HG03565 (cell line): ENCODE measurements at regions not wholly inside any gene's neighbourhood (a gene's known extent, or its start where the extent isn't known, plus 50 kb on each side); places are given as distances from the start of the nearest gene placed in this dataset.
"Not testable (repeated sequence)": the region's sequence is repeated elsewhere in the genome, so short reads cannot be mapped to it uniquely, and the experiment has no call there.

ENCODE experiments used
- ATAC-seq: cut with Tn5 transposase; IDR thresholded peaks from one replicate; pipeline ENCODE4 v1.9.1; 2021; ENCODE audit warnings: mild to moderate bottlenecking, moderate library complexity; ENCODE audit not compliant: unreplicated experiment

- no peak for ATAC-seq
Observed at GRCh38 chr14:48331421-48331820, 656.0 kb upstream of the MDGA2 start.

- no peak for ATAC-seq
Observed at GRCh38 chr14:48325486-48325885, 650.1 kb upstream of the MDGA2 start.

- no peak for ATAC-seq
Observed at GRCh38 chr14:48323665-48324064, 648.3 kb upstream of the MDGA2 start.

DNA sequence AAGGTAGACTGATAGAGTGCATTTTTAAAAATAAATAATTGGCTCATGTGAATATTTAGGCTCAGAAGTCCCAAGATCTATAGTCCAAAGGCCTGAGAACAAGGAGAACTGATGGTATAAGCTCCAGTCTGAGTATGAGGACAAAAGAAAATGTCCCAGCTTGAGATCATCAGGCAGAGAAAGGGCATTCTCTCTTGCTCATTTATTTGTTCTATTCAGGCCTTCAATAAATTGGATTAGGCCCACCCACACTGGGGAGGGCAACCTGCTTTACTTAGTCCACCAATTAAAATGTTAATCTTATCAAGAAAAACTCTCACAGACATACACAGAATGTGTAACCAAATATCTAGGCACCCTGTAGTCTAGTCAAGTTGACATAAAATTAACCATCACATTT is 644.4 kb upstream of the MDGA2 start:
- ATAC-seq = no peak

DNA sequence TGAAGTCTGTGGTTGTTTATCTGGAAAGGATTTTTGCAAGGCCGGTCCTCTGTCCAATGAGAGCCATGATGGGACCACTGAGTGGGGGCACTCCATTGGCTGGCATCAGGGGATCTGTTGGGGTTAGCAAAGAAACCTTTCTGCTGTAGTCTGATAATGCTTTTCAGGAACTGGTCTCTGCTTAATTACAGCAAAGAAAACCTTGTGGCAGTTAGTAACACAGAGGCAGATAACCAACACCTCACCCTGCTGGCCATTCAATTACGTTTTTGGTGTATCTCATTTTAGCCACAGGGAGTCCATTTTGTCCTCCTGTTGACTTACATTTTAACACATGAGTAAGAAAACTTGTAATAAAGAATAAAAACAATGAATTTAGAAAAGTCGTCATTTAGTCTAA is 629.3 kb upstream of the MDGA2 start:
- no peak for ATAC-seq

DNA sequence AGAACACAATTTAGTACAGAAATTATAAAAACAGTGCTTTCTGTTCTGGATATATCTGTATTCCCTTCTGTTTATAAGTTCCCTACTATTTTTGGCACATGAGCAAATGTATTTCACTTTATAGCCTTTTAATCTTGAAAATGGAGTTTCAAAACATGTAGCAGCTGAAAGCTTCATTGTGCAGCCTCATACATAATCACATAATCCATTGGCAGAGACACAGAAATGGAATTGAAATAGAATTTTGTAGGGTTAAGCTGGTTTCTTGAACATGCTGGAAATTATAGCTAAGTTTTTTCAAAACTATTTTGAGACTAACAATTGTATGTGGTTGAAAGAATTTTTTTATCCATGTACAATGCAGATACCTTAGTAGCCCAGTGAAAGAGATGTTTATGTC is 614.3 kb upstream of the MDGA2 start:
- no peak for ATAC-seq

GRCh38 chr14:48285217-48285616 is 609.8 kb upstream of the MDGA2 start:
- ATAC-seq = not testable (repeated sequence)

DNA sequence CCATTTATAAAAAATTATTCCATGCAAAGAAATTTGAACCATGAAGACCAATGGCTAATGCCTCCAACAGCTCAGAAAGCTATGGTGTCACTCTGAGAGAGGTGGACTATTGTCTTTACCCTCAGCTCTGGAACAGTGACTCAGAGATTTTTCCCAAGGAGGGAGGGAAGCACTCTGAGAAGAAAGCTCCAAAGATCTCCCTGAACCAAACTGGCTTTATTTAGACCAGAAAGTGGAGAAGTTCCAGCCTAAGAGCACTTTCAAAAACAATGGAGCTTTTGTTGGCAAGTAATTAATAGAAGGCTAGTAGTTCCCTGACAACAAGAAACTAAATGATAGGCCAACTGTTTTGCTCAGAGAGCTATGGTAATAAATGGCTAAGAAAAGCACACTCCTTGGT is 599.9 kb upstream of the MDGA2 start:
- ATAC-seq = no peak

GRCh38 chr14:48274826-48275225 is 599.4 kb upstream of the MDGA2 start:
- ATAC-seq = no peak

GRCh38 chr14:48267926-48268325 is 592.5 kb upstream of the MDGA2 start:
- ATAC-seq = not testable (repeated sequence)

DNA sequence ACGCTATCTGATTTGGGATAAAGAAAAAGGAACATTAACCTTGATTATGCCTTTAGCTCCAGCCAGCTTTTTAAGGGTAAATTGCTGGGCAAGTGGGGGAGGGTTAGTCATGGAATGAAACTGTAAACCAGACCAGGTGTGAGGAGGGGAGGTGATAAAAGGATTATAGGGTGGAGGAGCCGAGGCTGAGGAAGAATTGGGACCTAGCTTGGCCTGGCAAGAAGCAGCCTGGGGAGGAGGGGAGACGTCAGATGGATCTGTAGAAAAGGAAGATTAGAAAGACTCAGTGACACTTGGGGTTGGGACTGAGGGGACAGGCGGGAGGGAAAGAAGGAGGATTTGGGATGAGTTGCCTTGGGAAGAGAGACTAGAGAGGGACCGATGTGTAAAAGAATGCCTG is 590.8 kb upstream of the MDGA2 start:
- ATAC-seq = not testable (repeated sequence)

DNA sequence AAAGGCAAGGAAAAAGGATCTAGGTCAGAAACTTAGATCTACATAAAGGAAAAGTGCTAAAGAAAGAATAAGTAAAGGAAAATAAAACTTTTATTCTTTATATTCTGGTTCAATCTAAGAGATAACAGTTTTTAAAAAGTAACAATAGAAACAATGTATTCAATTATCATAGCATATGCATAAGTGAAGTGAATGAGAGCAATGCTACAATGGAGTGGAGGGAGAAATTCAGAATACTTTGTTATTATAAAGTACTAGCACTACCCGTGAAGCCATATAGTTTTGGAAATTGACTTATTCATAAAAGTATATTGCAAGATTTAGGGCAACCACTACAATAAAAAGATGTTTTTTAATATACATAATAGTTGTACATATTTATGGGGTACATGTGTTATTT is 586.0 kb upstream of the MDGA2 start:
- no peak for ATAC-seq

DNA sequence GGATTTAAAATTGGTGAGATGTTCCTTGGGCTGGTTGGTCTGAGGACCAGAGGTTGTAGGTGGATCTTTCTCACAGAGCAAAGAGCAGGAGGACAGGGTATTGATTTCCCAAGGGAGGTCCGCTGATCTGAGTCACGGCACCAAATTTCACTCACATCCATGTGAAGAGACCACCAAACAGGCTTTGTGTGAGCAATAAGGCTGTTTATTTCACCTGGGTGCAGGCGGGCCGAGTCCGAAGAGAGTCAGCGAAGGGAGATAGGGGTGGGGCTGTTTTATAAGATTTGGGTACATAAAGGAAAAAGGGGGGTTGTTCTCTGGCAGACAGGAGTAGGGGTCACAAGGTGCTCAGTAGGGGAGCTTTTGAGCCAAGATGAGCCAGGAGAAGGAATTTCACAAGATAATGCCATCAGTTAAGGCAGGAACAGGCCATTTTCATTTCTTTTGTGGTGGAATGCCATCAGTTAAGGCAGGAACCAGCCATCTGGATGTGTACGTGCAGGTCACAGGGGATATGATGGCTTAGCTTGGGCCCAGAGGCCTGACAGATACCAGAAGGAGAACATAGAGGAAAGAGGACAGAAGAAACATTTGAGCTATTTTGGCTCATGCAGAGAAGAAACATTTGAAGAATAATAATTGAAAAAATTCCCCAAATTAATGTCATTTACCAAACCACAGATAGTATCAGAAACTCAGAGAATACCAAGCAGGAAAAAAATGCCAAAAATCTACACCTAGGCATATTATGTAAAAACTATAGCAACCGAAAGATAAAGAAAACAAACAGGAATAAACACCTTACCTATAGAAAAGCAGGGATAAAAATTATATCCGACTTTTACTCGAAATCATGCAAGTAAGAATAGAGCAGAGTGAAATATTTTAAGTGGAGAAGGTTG is 585.2 kb upstream of the MDGA2 start:
- ATAC-seq = not testable (repeated sequence)

DNA sequence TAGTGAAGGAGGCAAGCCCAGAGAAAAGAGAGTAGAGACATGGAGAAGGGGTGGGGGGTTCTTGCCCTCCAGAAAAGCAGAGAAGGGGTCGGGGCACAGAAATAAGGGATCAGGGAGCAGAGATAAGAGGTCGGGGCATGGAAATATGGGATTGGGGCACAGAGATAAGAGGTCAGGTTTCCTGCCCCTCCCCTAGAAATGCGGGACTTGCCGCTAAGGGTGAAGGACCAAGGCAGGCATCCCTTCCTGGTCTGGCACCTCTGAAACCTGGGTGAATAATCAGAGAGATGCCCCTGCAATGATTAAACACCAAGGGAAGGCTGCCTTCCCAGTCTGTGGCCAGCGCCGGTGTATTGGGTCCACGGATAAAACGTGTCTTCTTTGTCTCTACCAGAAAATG is 584.5 kb upstream of the MDGA2 start:
- ATAC-seq = not testable (repeated sequence)

DNA sequence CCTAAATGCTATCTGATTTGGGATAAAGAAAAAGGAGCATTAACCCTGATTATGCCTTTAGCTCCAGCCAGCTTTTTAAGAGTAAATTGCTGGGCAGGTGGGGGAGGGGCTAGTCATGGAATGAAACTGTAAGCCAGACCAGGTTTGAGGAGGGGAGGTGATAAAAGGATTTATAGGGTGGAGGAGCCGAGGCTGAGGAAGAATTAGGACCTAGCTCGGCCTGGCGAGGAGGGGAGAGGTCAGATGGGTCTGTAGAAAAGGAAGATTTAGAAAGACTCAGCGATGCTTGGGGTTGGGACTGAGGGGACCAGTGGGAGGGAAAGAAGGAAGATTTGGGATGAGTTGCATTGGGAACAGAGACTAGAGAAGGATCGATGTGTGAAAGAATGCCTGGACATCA is 583.8 kb upstream of the MDGA2 start:
- ATAC-seq = not testable (repeated sequence)

DNA sequence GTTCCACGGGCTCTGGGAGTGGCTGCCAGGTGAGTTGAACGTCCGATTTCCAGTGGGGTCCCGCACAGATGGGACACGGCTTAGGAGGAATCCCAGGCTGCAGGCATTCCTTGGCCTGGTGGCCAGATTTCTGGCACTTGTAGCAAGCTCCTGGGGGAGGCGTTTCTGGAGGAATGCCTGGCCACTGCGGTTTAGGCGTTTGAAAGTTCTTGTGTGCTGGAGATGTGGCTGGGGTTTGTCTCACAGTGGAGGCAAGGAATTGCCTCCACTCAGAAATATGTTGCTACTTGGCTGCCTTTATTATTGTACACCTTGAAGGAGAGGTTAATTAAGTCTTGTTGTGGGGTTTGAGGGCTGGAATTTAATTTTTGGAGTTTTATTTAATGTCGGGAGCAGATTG is 583.3 kb upstream of the MDGA2 start:
- not testable (repeated sequence) for ATAC-seq

DNA sequence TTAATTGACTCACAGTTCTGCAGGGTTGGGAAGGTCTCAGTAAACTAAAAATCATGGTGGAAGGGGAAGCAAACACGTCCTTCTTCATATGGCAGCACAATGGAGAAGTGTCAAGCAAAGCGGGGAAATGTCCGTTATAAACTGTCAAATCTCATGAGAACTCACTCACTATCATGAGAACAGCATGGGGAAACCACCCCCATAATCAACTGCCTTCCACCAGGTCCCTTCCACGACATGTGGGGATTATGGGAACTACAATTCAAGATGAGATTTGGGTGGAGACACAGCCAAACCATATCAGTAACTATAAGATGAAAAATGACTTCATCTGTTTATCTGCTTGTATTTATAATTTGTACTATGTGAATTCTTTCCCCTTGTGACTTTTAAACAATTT is 577.6 kb upstream of the MDGA2 start:
- ATAC-seq = no peak

DNA sequence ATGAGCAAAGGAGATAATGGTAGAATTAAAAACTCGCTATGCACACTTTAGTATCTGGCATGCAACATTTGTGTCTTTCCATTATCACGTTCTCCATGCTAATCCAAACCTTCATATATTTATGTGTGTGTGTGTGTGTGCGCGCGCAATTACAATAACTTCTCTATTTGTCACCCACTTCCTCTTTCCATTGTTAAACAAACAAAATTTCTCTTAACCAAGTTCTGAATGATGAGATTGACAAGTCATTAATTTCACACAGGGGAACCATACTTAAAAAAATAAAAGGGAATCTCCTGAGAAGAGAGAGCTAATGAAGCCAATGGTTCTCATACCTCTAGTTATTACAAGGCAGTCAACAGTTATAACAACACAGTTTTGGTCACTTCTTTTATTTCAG is 575.9 kb upstream of the MDGA2 start:
- ATAC-seq = no peak

DNA sequence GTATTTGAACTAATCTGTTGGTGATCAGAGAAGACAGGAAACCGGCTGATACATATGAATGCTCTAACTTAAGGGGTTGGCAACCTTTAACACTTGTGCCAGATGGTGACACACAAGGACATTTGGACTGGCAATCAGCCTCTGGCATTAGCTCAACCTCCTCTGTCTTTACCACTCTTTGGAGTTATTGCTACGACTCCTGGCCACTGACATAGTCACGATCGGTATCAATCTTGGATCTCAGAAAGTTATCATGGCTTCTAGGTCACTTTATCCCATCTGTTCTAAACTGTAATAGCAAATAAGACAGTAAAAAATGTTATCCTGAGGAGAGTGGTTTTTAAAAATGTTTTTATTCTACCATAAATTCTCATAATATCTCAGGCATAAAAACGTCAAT is 575.2 kb upstream of the MDGA2 start:
- no peak for ATAC-seq

- no peak for ATAC-seq
Observed at GRCh38 chr14:48247977-48248376, 572.6 kb upstream of the MDGA2 start.

DNA sequence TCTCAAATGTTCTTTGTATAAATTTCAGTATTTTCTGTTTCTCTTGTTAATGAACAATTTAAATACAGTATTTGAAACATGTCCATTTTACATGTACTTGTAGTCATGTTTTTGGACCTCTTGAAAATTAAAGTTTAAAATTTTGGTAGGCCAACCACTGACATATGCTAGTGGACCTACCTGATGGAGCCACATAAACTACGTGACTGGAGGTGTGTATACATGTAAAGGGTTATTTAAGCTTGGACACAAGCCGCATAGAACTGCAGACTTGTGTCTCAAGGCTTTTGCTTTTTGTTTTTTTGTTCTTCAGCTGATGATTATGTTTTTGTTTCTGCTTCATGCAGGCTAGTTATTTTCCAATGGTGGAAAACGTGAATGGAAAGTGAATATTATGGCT is 568.5 kb upstream of the MDGA2 start:
- ATAC-seq = no peak

DNA sequence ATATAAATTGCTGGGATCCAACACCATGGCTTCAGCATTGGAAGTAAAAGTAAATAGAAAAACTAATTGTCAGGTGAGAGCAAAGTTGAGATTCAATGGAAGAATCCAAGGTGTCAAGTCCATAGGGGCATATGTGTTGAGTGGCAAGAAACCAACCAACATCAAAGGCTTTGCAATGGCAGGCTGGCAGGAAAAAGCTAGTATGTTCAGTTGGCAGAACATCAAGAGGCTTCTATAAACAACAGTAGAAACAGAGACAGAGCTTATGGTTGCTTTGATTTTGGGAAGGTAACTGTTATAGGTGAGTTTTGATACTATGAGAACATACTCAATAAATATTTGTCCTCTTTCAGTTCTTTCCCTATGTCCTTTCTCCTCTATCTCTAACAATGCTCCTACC is 553.7 kb upstream of the MDGA2 start:
- ATAC-seq = no peak

- no peak for ATAC-seq
Observed at GRCh38 chr14:48193893-48194292, 518.5 kb upstream of the MDGA2 start.
